ENCODE measurements at regions not wholly inside any gene's neighbourhood (a gene's known extent, or its start where the extent isn't known, plus 50 kb on each side); places are given as distances from the start of the nearest gene placed in this dataset.

- H3K4me3 ChIP-seq (ENCODE audit: low read length) = no peak overlapping the region
- no peak for DNase-seq (ENCODE audit: low read depth, low spot score)
Measured at GRCh38 chr1:208528578-208529240, 284.5 kb upstream of the PLXNA2 start.

DNA sequence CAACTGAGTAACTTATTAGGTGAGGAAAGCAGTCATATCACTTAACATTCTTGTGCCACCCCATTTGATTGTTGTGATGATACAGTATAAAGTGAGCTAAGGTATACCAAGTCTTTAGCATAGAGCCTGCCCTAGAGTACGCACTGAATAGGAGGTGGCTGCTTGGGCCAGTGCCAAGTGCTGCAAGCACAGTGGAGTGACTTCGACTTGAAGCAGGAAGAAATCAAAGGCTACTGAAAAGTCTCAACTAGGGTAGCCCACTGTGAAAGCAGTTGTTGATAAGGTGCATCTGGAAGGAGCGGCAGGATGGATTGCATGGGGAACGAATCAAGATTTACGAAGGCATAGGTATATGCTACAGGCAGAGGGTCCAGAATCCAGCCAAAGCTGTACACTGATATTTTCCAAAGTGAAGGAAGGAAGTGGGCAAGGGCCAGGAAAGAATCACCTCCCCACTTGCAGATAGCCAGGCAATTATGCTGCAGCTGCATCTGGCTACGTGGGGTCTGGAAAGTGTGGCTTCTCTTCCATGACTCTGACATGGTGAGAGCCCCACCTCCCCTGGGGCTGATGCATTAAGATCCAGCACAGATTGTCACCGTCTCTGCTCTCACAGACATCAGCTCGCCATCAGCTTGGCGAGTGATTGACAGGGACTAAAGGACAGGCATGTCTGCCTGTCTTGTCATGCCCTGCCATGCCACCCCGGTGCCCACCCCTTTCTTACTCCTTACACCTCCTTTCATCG is 287.0 kb upstream of the PLXNA2 start:
- no peak overlapping the region for H3K4me3 ChIP-seq (ENCODE audit: low read length)
- no peak for DNase-seq (ENCODE audit: low read depth, low spot score)

- DNase-seq (ENCODE audit: low read depth, low spot score) = no peak
- no peak overlapping the region for H3K4me3 ChIP-seq (ENCODE audit: low read length)
Measured at GRCh38 chr1:208533746-208534598, 289.8 kb upstream of the PLXNA2 start.

GRCh38 chr1:208534599-208534897 is 290.4 kb upstream of the PLXNA2 start:
- no peak overlapping the region for H3K4me3 ChIP-seq (ENCODE audit: low read length)
- DNase-seq (ENCODE audit: low read depth, low spot score) = no peak

- H3K4me3 ChIP-seq (ENCODE audit: low read length) = no peak overlapping the region
- DNase-seq (ENCODE audit: low read depth, low spot score) = no peak
Measured at GRCh38 chr1:208534979-208535378, 290.8 kb upstream of the PLXNA2 start.

DNA sequence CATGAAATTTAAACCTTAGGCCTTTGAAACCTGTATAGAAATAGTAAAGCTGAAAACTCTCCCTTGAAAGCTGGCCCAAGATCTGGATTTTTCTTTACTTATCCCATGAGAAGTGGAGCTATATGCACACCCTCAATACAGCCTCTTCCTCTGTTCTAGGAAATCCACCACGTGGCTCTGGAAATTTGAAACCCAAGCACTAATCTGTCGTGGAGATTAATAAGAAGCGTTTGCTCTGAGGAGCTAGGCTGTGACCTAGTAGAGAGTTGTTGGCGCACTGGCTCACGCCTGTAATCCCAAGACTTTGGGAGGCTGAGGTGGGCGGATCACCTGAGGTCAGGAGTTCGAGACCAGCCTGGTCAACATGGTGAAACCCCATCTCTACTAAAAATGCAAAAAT is 291.3 kb upstream of the PLXNA2 start:
- H3K4me3 ChIP-seq (ENCODE audit: low read length) = no peak overlapping the region
- no peak for DNase-seq (ENCODE audit: low read depth, low spot score)

DNA sequence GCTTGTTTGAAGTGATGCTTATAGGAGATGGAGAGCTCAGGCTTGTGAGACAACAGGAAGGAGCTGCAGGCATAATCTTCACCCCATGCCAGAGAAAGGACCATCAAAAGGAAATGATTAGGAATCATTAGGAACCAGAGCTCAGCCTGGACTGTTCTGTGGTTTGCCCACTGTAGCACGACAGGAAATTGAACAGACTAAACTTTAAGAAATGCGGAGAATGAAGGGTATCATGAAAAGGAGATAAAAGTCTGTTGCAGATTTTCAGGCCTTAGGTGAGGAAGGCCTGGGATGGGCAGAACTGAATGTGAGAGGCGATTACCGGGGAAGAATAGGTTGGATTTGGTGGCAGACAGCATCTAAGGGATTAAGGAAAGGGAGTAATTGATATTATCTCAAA is 292.0 kb upstream of the PLXNA2 start:
- no peak for DNase-seq (ENCODE audit: low read depth, low spot score)
- H3K4me3 ChIP-seq (ENCODE audit: low read length) = no peak overlapping the region

GRCh38 chr1:208537198-208537597 is 293.0 kb upstream of the PLXNA2 start:
- no peak for DNase-seq (ENCODE audit: low read depth, low spot score)
- no peak overlapping the region for H3K4me3 ChIP-seq (ENCODE audit: low read length)

DNA sequence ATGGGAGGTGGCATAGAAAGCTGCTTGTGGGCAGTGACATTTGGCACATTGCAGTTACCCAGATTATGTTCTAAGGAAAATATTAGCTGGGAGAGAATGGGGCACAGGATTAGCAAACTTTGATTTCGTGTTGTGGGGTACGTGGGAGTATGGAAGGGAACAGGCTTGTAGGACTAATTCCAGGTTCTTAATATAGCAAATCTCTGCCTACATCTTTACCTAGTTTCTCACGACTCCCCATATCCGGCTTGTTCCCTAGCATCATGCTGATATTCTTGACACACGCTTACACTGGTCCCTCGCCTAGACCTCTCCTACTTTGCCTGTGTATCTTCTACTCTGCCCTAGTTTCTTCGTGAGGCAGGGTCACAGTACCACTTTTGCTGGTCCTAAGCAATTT is 293.9 kb upstream of the PLXNA2 start:
- no peak overlapping the region for H3K4me3 ChIP-seq (ENCODE audit: low read length)
- no peak for DNase-seq (ENCODE audit: low read depth, low spot score)

GRCh38 chr1:208538587-208538986 is 294.4 kb upstream of the PLXNA2 start:
- DNase-seq (ENCODE audit: low read depth, low spot score) = no peak
- H3K4me3 ChIP-seq (ENCODE audit: low read length) = no peak overlapping the region

GRCh38 chr1:208540724-208541123 is 296.5 kb upstream of the PLXNA2 start:
- no peak overlapping the region for H3K4me3 ChIP-seq (ENCODE audit: low read length)
- DNase-seq (ENCODE audit: low read depth, low spot score) = no peak

DNA sequence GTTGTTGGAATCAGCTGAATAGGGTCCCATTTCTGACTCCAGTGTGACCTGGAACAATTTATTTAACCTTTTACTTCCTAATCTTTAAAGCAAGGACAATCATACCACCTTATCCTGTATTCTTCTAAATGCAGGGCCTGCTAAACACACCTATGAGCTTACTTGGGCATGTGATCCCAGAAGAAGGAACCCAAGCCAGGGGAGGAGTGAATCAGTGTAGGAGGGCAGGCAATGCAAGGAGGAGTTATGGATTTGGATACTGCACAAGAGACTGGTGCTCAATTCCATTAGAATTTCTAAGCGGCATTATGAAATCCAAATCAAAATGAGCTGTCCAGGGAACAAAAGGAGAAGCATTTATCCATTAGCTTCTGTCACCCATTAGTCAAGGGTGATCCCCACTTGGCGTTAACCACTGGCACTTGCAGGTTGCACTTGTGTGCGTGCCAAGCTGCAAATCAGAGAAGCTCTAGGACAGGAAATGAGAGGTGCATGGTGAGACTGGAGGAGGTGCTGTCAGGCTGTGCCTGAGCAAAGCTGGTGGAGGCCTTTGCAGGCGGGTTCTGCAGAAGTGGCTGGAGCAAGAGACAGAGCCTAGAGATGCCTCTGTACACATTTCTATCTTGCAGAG is 297.2 kb upstream of the PLXNA2 start:
- no peak for DNase-seq (ENCODE audit: low read depth, low spot score)
- H3K4me3 ChIP-seq (ENCODE audit: low read length) = no peak overlapping the region

GRCh38 chr1:208542309-208542708 is 298.1 kb upstream of the PLXNA2 start:
- no peak for DNase-seq (ENCODE audit: low read depth, low spot score)
- H3K4me3 ChIP-seq (ENCODE audit: low read length) = no peak overlapping the region

GRCh38 chr1:208544053-208544452 is 299.9 kb upstream of the PLXNA2 start:
- no peak overlapping the region for H3K4me3 ChIP-seq (ENCODE audit: low read length)
- DNase-seq (ENCODE audit: low read depth, low spot score) = no peak

- no peak for DNase-seq (ENCODE audit: low read depth, low spot score)
- no peak overlapping the region for H3K4me3 ChIP-seq (ENCODE audit: low read length)
Measured at GRCh38 chr1:208544794-208545193, 300.6 kb upstream of the PLXNA2 start.

- no peak for DNase-seq (ENCODE audit: low read depth, low spot score)
- H3K4me3 ChIP-seq (ENCODE audit: low read length) = no peak overlapping the region
Measured at GRCh38 chr1:208551024-208551423, 306.8 kb upstream of the PLXNA2 start.

- no peak for DNase-seq (ENCODE audit: low read depth, low spot score)
- H3K4me3 ChIP-seq (ENCODE audit: low read length) = no peak overlapping the region
Measured at GRCh38 chr1:208551633-208552320, 307.6 kb upstream of the PLXNA2 start.

DNA sequence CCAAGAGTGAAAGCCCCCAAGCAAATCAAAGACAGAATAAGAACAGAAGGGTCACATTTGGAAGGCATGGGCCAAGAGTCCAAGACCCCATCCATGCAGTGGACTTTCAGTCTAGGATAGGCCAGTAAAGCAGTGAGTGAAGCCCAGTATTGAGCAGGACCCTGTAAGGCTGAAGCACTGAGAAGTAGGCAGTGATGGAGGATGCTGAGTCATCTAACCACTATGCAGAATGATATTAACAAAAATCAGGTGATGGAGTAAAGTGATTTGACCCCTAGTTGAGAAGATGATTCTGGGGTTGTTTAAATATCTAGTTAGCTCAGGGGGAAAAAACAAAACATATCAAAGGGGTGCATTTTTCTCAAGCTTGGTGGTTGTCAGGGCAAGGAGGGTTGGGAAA is 308.7 kb upstream of the PLXNA2 start:
- H3K4me3 ChIP-seq (ENCODE audit: low read length) = no peak overlapping the region
- DNase-seq (ENCODE audit: low read depth, low spot score) = no peak

DNA sequence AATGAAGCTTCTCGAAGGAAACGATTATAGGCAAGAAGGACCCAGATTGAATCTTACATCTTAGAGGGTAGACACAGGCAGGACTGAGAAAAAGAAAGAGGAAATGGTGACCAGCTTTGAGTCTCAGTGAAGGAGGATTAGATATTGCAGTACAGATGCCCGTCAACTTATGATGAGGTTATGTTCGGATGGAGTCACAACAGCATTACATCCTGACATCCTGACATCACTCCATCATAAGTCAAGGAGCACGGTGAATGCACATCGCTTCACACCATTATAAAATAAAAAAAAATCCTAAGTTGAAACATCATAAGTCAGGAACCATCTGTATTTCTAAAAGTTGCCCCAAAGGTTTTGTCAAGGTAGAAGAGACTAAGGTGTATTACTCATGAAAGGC is 312.3 kb upstream of the PLXNA2 start:
- H3K4me3 ChIP-seq (ENCODE audit: low read length) = no peak overlapping the region
- no peak for DNase-seq (ENCODE audit: low read depth, low spot score)
